IMR-90 (cell line): ENCODE measurements at regions not wholly inside any gene's neighbourhood (a gene's known extent, or its start where the extent isn't known, plus 50 kb on each side); places are given as distances from the start of the nearest gene placed in this dataset.

ENCODE experiments used
- ATAC-seq: fragments of 200-7000 bp; cut with Tn5 transposase; 2 replicates; pipeline ENCODE4 v1.9.1; 2020; ENCODE audit warnings: low read depth, mild to moderate bottlenecking, moderate library complexity
- BruUV-seq: library from RNA; stranded (reverse); fragments of 400-500 nt; replicated peaks from 2 replicates; lab custom pipeline; 2021; lab: Mats Ljungman, UMichigan
- CTCF ChIA-PET: fragments of 300-600 bp; formaldehyde crosslinking; extraction: SDS; loops from one replicate; lab custom pipeline; 2021; ENCODE audit warnings: antibody characterized with exemption; lab: Yijun Ruan, JAX
- POLR2A ChIA-PET: fragments of 300-600 bp; sonication (Branson Sonifier 250); formaldehyde crosslinking; loops from one replicate; lab custom pipeline; 2022; ENCODE audit warnings: antibody characterized with exemption; ENCODE audit not compliant: unreplicated experiment; lab: Charles Lee
- DNase-seq: peaks from one replicate; pipeline ENCODE4 v3.0.0; 2013
- H2AFZ ChIP-seq: replicated peaks from 2 replicates; pipeline ENCODE3; 2013; ENCODE audit warnings: low read length, mild to moderate bottlenecking; ENCODE audit not compliant: poor library complexity
- H2AK5ac ChIP-seq: 2 replicates; pipeline ENCODE4 v1.6.1; 2013; ENCODE audit warnings: low read depth, low read length, inconsistent platforms
- H2AK9ac ChIP-seq: replicated peaks from 2 replicates; pipeline ENCODE3; 2013; ENCODE audit warnings: mild to moderate bottlenecking, low read depth, low read length, moderate library complexity; ENCODE audit not compliant: poor library complexity
- H2BK120ac ChIP-seq: 2 replicates; pipeline ENCODE4 v1.6.1; 2013; ENCODE audit warnings: low read depth, low read length, inconsistent platforms
- H2BK15ac ChIP-seq: 3 replicates; pipeline ENCODE4 v1.6.1; 2013; ENCODE audit warnings: low read depth, low read length, inconsistent platforms
- H2BK20ac ChIP-seq: 2 replicates; pipeline ENCODE4 v1.6.1; 2013; ENCODE audit warnings: low read depth, mild to moderate bottlenecking, inconsistent platforms, low read length, moderate library complexity
- H2BK5ac ChIP-seq: 2 replicates; pipeline ENCODE4 v1.6.1; 2013; ENCODE audit warnings: mild to moderate bottlenecking, low read depth, low read length, inconsistent platforms; ENCODE audit not compliant: poor library complexity, severe bottlenecking
- H3K14ac ChIP-seq: replicated peaks from 2 replicates; pipeline ENCODE4 v1.6.1; 2013; ENCODE audit warnings: low read depth, low read length, inconsistent platforms
- H3K18ac ChIP-seq: 2 replicates; pipeline ENCODE4 v1.6.1; 2013; ENCODE audit warnings: low read depth, low read length, control low read depth
- H3K23ac ChIP-seq: 2 replicates; pipeline ENCODE4 v1.6.1; 2013; ENCODE audit warnings: low read depth, low read length, inconsistent platforms
- H3K27ac ChIP-seq: 2 replicates; pipeline ENCODE4 v1.5.1; 2013; ENCODE audit warnings: mild to moderate bottlenecking, control low read depth, low read length; ENCODE audit not compliant: insufficient read depth
- H3K27me3 ChIP-seq: 2 replicates; pipeline ENCODE4 v1.6.1; 2013; ENCODE audit warnings: low read length; ENCODE audit not compliant: control insufficient read depth, insufficient read depth
- H3K36me3 ChIP-seq: 2 replicates; pipeline ENCODE4 v1.6.1; 2013; ENCODE audit warnings: low read length, mixed read lengths; ENCODE audit not compliant: control insufficient read depth, insufficient read depth
- H3K4ac ChIP-seq: 2 replicates; pipeline ENCODE4 v1.6.1; 2013; ENCODE audit warnings: low read depth, low read length, inconsistent platforms
- H3K4me1 ChIP-seq: 2 replicates; pipeline ENCODE4 v1.6.1; 2013; ENCODE audit warnings: low read length, mixed read lengths; ENCODE audit not compliant: control insufficient read depth, insufficient read depth
- H3K4me2 ChIP-seq: 2 replicates; pipeline ENCODE4 v1.6.1; 2013; ENCODE audit warnings: low read depth, mild to moderate bottlenecking, control low read depth, low read length, moderate library complexity
- H3K4me3 ChIP-seq: 2 replicates; pipeline ENCODE4 v1.5.1; 2013; ENCODE audit warnings: low read depth, mild to moderate bottlenecking, control low read depth, low read length, moderate library complexity; ENCODE audit not compliant: insufficient read depth
- H3K56ac ChIP-seq: 2 replicates; pipeline ENCODE4 v1.6.1; 2013; ENCODE audit warnings: low read length, inconsistent platforms; ENCODE audit not compliant: insufficient read depth; ENCODE audit errors: extremely low read depth
- H3K79me1 ChIP-seq, 2 experiments: 2 replicates each; pipeline ENCODE4 v1.6.1; 2013; ENCODE audit warnings: low read length in 2 of 2, inconsistent platforms in 1 of 2, low read depth in 1 of 2
- H3K9ac ChIP-seq: 2 replicates; pipeline ENCODE4 v1.6.1; 2013; ENCODE audit warnings: low read depth, low read length, control low read depth
- H3K9me1 ChIP-seq: 2 replicates; pipeline ENCODE4 v1.6.1; 2013; ENCODE audit warnings: low read length, inconsistent platforms; ENCODE audit not compliant: insufficient read depth
- H3K9me3 ChIP-seq: 2 replicates; pipeline ENCODE4 v1.6.1; 2013; ENCODE audit warnings: low read length; ENCODE audit not compliant: control insufficient read depth, insufficient read depth
- H4K20me1 ChIP-seq: 2 replicates; pipeline ENCODE4 v1.6.1; 2013; ENCODE audit warnings: low read length, inconsistent platforms; ENCODE audit not compliant: insufficient read depth
- H4K5ac ChIP-seq: 2 replicates; pipeline ENCODE4 v1.6.1; 2013; ENCODE audit warnings: mild to moderate bottlenecking, low read depth, low read length, control low read depth
- H4K8ac ChIP-seq, 2 experiments: 2 replicates each; pipeline ENCODE4 v1.6.1; 2013; ENCODE audit warnings: low read depth in 2 of 2, low read length in 2 of 2, control low read depth in 1 of 2, inconsistent platforms in 1 of 2
- H4K91ac ChIP-seq: 2 replicates; pipeline ENCODE4 v1.6.1; 2013; ENCODE audit warnings: low read depth, low read length, inconsistent platforms; ENCODE audit not compliant: insufficient read depth
- NFE2L2 ChIP-seq: fragments of 150-350 bp; IDR thresholded peaks from 2 replicates; pipeline ENCODE4 v1.6.1; 2016; ENCODE audit warnings: low read depth, mild to moderate bottlenecking, low read length
- RAD21 ChIP-seq: IDR thresholded peaks from 2 replicates; pipeline ENCODE4 v1.6.1; 2012; ENCODE audit warnings: low read length, improper control_type of control experiment
- WGBS, 2 experiments: methylation state at CpG; one replicate each; pipeline versions ENCODE4 v1.1.5 to v1.1.7; 2013; ENCODE audit warnings: missing lambda C conversion rate in 2 of 2; ENCODE audit not compliant: insufficient read length in 1 of 2; ENCODE audit errors: extremely low coverage in 2 of 2; 5-methylcytosine and 5-hydroxymethylcytosine counted together
- dilution Hi-C: fragments of 300-500 bp; cut with HindIII; formaldehyde crosslinking; loops from one replicate; pipeline ENCODE4 v1.14.3; 2018; ENCODE audit warnings: low sequenced_read_pairs; ENCODE audit not compliant: unreplicated experiment
- in situ Hi-C: fragments of 300-500 bp; cut with MboI; formaldehyde crosslinking; loops from 3 replicates; pipeline ENCODE4 v1.14.3; 2019; ENCODE audit warnings: low sequenced_read_pairs, inconsistent platforms, mixed read lengths
- intact Hi-C: fragments of 100-400 bp; cut with micrococcal nuclease; formaldehyde crosslinking; loops from 2 replicates; pipeline ENCODE4 v1.10.0; 2022

DNA sequence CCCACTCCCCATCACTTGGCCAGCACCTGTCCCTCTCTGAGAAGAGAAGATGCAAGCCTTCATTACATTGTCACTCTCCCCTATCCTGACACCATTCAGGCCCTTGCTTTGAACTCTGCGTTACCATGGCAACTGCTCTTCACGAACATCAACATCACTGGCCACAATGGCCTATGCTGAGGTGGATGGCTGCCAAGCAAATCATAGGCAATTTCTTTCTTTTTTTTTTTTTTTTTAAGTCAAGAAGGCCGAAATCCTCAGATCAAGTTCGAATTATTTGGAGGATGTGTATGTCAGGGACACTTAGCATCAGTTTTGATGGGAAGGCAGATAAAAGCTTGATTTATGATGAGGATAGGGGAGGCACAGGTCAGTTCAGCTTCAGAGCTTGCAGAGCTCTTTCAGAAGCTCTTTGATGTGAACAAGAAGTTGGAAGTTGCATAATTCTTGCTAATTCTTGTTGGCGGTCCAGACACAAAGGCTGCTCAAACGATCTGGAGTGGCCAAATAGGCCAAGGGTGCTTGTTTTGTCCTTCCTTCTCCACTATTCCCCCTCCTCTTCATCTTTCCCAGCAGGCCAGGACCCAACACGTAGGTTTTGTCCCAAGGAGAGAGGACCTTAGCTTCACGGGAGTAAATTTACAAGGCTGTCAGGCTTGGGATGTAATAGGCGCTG is 179.9 kb upstream of the NPVF start:
- Histone ChIP-seq H3K9ac (no peak overlapping the region), H2BK120ac (no peak overlapping the region), H3K9me3 (no peaks in the 10 kb centered on the region), H2BK20ac (no peak overlapping the region), H4K8ac (no peak overlapping the region), H4K20me1 (no peaks in the 10 kb centered on the region), H3K27me3 (no peaks in the 10 kb centered on the region), H3K23ac (no peak overlapping the region), H2AFZ (no peak overlapping the region), H3K14ac (no peak overlapping the region), H2BK5ac (no peak overlapping the region), H3K18ac (no peak overlapping the region), H4K5ac (no peak overlapping the region), H3K27ac (no peak overlapping the region), H3K4me2 (no peak overlapping the region), H3K79me1 (no peaks in the 10 kb centered on the region), H2AK9ac (no peak overlapping the region), H3K4me1 (no peaks in the 10 kb centered on the region), H3K56ac (no peak overlapping the region), H3K36me3 (no peaks in the 10 kb centered on the region), H3K4ac (no peak overlapping the region), H4K91ac (no peak overlapping the region), H3K4me3 (no peak overlapping the region), H2BK15ac (no peak overlapping the region), H3K9me1 (no peaks in the 10 kb centered on the region), H2AK5ac (no peak overlapping the region)
- POLR2A ChIA-PET: no interaction called here
- intact Hi-C loops: no loop called here
- no TSS peak for BruUV-seq
- CTCF ChIA-PET: no interaction called here
- DNase-seq: no peak
- TF ChIP-seq NFE2L2 (no peak), RAD21 (no peak)
- dilution Hi-C loops: no loop called here
- whole genome bisulfite sequencing, 2 experiments: no CpG with 5 or more reads among the region's 9 CpGs
- ATAC-seq: no peak
- in situ Hi-C loops: no loop called here
